ENCODE measurements at regions not wholly inside any gene's neighbourhood (a gene's known extent, or its start where the extent isn't known, plus 50 kb on each side); places are given as distances from the start of the nearest gene placed in this dataset.
"Not testable (repeated sequence)": the region's sequence is repeated elsewhere in the genome, so short reads cannot be mapped to it uniquely, and the experiment has no call there.

DNA sequence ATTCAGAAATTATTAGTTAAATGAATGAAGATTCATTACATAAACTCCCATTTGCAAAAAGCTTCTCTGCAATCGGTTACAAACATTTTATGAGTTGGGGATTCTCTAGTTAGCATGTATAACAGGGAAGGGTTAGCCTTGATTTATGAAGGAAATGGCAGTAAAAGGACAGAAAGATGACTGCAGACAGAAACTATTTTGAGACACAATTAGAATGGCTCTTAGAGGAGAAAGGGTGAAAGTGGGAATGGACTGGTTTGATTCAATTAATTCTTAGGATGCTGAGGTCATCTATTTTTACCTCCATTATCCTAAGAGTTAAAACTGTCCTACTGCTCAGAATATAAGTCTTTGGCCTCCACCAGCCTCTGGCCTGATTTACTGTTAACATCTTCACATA lies 250.8 kb upstream of the DLGAP1 start:
- no peak for TF ChIP-seq CTCF (IDR thresholded peaks at IDR 0.05; ENCODE audit: extremely low read depth, insufficient read depth, missing control alignments)
- in situ Hi-C loops (cut with MboI; ENCODE audit: low pct_unique_long_range_greater_than_20kb, low sequenced_read_pairs, unreplicated experiment), result no loop called here
- DNase-seq (ENCODE audit: low spot score), result no peak

GRCh38 chr18:4704781-4705180 lies 249.7 kb upstream of the DLGAP1 start:
- no peak for TF ChIP-seq CTCF (IDR thresholded peaks at IDR 0.05; ENCODE audit: extremely low read depth, insufficient read depth, missing control alignments)
- DNase-seq (ENCODE audit: low spot score), result no peak
- in situ Hi-C loops (cut with MboI; ENCODE audit: low pct_unique_long_range_greater_than_20kb, low sequenced_read_pairs, unreplicated experiment), result no loop called here

DNA sequence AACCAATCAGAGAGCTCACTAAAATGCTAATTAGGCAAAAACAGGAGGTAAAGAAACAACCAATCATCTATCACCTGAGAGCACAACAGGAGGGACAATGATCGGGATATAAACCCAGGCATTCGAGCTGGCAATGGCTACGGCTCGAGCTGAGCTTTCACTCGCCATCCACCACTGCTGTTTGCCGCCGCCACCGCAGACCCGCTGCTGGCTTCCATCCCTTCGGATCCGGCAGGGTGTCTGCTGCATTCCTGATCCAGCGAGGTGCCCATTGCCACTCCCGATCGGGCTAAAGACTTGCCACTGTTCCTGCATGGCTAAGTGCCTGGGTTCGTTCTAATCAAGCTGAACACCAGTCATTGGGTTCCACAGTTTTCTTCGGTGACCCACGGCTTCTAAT lies 236.7 kb upstream of the DLGAP1 start:
- DNase-seq (ENCODE audit: low spot score), result no peak
- in situ Hi-C loops (cut with MboI; ENCODE audit: low pct_unique_long_range_greater_than_20kb, low sequenced_read_pairs, unreplicated experiment), result no loop called here
- TF ChIP-seq CTCF (IDR thresholded peaks at IDR 0.05; ENCODE audit: extremely low read depth, insufficient read depth, missing control alignments), result no peak

DNA sequence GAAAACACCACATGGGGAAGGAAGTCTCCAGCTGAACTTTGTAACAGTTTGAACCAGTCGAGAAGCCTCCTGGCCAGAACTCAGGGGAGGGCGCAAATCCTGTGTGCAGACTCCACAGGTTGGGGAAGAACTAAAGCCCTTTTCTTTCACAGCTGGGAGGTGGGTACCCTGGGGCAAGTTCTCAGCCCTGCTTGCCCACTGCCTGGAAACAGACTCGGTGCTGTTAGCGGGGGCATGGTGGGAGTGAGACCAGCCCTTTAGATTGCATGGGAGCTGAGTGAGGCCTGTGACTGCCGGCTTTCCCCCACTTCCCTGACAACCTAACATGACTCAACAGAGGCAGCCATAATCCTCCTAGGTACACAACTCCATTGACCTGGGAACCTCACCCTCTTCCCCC lies 223.6 kb upstream of the DLGAP1 start:
- DNase-seq (ENCODE audit: low spot score); in situ Hi-C loops (cut with MboI; ENCODE audit: low pct_unique_long_range_greater_than_20kb, low sequenced_read_pairs, unreplicated experiment): not testable (repeated sequence)

GRCh38 chr18:4677006-4677405 lies 221.9 kb upstream of the DLGAP1 start:
- in situ Hi-C loops (cut with MboI; ENCODE audit: low pct_unique_long_range_greater_than_20kb, low sequenced_read_pairs, unreplicated experiment), result no loop called here
- TF ChIP-seq CTCF (IDR thresholded peaks at IDR 0.05; ENCODE audit: extremely low read depth, insufficient read depth, missing control alignments), result no peak
- no peak for DNase-seq (ENCODE audit: low spot score)

GRCh38 chr18:4672162-4672561 lies 217.1 kb upstream of the DLGAP1 start:
- in situ Hi-C loops (cut with MboI; ENCODE audit: low pct_unique_long_range_greater_than_20kb, low sequenced_read_pairs, unreplicated experiment), result no loop called here
- TF ChIP-seq CTCF (IDR thresholded peaks at IDR 0.05; ENCODE audit: extremely low read depth, insufficient read depth, missing control alignments), result no peak
- DNase-seq (ENCODE audit: low spot score), result no peak

DNA sequence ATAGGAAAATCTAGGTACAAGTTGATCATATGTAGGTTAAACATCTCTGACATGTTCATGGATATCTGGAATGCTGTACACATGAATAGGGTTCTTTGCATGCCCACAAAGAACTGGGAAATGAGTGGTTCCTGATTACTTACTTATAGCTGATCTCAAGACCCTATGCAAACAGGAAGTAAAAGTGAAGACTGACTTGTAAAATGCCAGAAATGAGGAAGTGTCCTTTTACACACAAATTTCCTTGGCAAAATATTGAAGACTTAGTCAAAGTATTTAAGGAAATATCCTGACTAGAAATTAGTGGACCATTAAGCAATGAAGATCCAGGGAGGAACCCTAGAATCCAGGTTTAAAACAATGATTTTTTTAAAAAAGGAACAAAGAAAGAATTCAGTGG lies 203.7 kb upstream of the DLGAP1 start:
- no peak for DNase-seq (ENCODE audit: low spot score)
- no peak for TF ChIP-seq CTCF (IDR thresholded peaks at IDR 0.05; ENCODE audit: extremely low read depth, insufficient read depth, missing control alignments)
- in situ Hi-C loops (cut with MboI; ENCODE audit: low pct_unique_long_range_greater_than_20kb, low sequenced_read_pairs, unreplicated experiment), result no loop called here
